ENCODE measurements at regions not wholly inside any gene's neighbourhood (a gene's known extent, or its start where the extent isn't known, plus 50 kb on each side); places are given as distances from the start of the nearest gene placed in this dataset.

GRCh38 chr6:22451962-22452361 lies 117.4 kb upstream of the HDGFL1 start:
- no peak for TF ChIP-seq CTCF (IDR thresholded peaks at IDR 0.05)
- TF ChIP-seq POLR2A (IDR thresholded peaks at IDR 0.05), result no peak
- no peak overlapping the region for H3K4me3 ChIP-seq (replicated peaks in 1 of 3)
- no peaks in the 10 kb centered on the region for H3K36me3 ChIP-seq
- WGBS, 2 donors, result 94 to 95% methylated on average over 7 of the region's 7 CpGs
- no peaks in the 10 kb centered on the region for H3K9me3 ChIP-seq
- no peak overlapping the region for H3K27ac ChIP-seq
- H3K27me3 ChIP-seq, result no peaks in the 10 kb centered on the region
- no peak for DNase-seq
- H3K4me1 ChIP-seq, result peaks cover 17 to 18% of the 10 kb centered on the region in 2 donors
- intact Hi-C loops (cut with DNase I), result no loop called here

- intact Hi-C loops (cut with DNase I), result no loop called here
- WGBS, 2 donors, result 94 to 100% methylated on average over 1 of the region's 1 CpG
- H3K4me1 ChIP-seq, result no peaks in the 10 kb centered on the region
- no peak overlapping the region for H3K4me3 ChIP-seq (replicated peaks in 1 of 3)
- DNase-seq, result no peak
- no peaks in the 10 kb centered on the region for H3K27me3 ChIP-seq
- no peak overlapping the region for H3K27ac ChIP-seq
- no peak for TF ChIP-seq CTCF (IDR thresholded peaks at IDR 0.05)
- TF ChIP-seq POLR2A (IDR thresholded peaks at IDR 0.05), result no peak
- H3K9me3 ChIP-seq, result no peaks in the 10 kb centered on the region
- H3K36me3 ChIP-seq, result no peaks in the 10 kb centered on the region
Measured at GRCh38 chr6:22455378-22455777, 114.0 kb upstream of the HDGFL1 start.

- Histone ChIP-seq H3K27me3 (no peaks in the 10 kb centered on the region), H3K36me3 (no peaks in the 10 kb centered on the region), H3K4me3 (replicated peaks in 1 of 3) (no peak overlapping the region), H3K27ac (no peak overlapping the region), H3K4me1 (no peaks in the 10 kb centered on the region), H3K9me3 (no peaks in the 10 kb centered on the region)
- 81 to 91% methylated on average over 1 of the region's 1 CpG for WGBS, 2 donors
- no peak for TF ChIP-seq CTCF (IDR thresholded peaks at IDR 0.05)
- no peak for TF ChIP-seq POLR2A (IDR thresholded peaks at IDR 0.05)
- no peak for DNase-seq
- intact Hi-C loops (cut with DNase I), result no loop called here
Measured at GRCh38 chr6:22457996-22458395, 111.4 kb upstream of the HDGFL1 start.

GRCh38 chr6:22466665-22467245 lies 102.6 kb upstream of the HDGFL1 start:
- intact Hi-C loops (cut with DNase I), result no loop called here

More at GRCh38 chr6:22466665-22467245, 102.6 kb upstream of the HDGFL1 start:
- 39 to 53% methylated on average over 4 of the region's 4 CpGs for WGBS, 2 donors
- H3K27me3 ChIP-seq, result no peaks in the 10 kb centered on the region
- peak; percentile 48 to 57 for DNase-seq
- no peaks in the 10 kb centered on the region for H3K9me3 ChIP-seq
- TF ChIP-seq POLR2A (IDR thresholded peaks at IDR 0.05), result peak in 1 of 2 donors; percentile 14
- no peak for TF ChIP-seq CTCF (IDR thresholded peaks at IDR 0.05)
- no peak overlapping the region for H3K4me3 ChIP-seq (replicated peaks in 1 of 3)
- peak overlapping the region; percentile 53 to 82 (median 79) for H3K27ac ChIP-seq
- peaks cover 32 to 40% of the 10 kb centered on the region in 2 donors for H3K4me1 ChIP-seq
- H3K36me3 ChIP-seq, result no peaks in the 10 kb centered on the region
